ENCODE measurements at regions not wholly inside any gene's neighbourhood (a gene's known extent, or its start where the extent isn't known, plus 50 kb on each side); places are given as distances from the start of the nearest gene placed in this dataset.

GRCh38 chr12:130216031-130216430 lies 53.8 kb downstream of the FZD10 start:
- no peak for DNase-seq (ENCODE audit: low read depth)

- no peak for DNase-seq (ENCODE audit: low read depth)
Observed at GRCh38 chr12:130218682-130219081, 56.4 kb downstream of the FZD10 start.

DNA sequence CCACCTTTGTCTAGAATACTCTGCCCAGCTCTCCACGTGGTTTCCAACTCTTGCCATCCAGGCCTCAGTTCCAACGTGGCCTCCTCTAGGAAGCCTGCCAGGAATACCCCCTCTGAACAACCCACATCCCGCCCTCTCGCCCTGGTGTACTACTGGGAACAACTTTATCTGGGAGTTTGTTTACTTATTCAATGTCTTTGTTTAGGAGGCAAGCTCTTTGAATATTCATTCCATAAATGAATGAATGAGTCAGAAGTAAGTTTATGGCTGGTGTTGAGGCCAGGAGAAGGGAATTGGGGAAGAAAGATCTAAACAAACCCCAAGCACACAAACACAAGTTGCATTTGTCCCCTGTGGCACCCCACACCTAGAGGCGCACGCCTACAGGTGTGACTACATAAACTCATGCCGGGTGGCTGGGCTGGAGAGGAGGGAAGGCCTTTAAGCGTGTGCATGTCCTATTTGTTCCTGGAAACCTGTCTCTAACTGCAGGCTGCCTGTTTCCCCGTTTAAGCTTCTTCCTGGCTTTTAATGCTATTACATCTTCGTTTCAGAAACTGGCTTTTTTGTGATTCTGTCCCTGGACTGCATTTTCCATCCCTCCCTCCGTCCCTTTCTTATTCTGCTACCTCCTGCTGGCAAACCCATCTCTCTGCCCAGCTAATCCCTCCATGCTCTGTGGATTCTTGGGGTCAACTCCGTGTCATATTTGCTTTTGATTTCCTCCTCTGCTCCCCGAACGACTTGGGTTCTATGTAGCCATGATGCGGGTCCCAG lies 57.9 kb downstream of the FZD10 start:
- no peak for DNase-seq (ENCODE audit: low read depth)

DNA sequence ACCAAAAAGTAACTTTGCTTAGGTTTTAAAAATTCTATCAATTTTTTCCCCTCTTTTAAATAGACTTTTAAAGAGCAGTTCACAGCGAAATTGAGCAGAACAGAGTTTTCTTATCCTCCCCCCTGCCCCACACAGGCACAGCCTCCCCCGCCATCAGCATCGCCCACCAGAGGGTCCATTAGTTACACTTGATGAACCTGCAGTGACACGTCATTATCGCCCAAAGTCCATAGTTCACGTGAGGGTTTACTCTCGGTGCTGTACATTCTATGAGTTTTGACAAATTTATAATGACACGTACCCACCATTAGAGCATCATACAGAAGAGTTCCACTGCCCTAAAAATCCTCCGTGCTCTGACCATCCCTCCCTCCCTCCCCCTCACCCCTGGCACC lies 58.4 kb downstream of the FZD10 start:
- DNase-seq (ENCODE audit: low read depth) = no peak

- DNase-seq (ENCODE audit: low read depth) = no peak
Observed at GRCh38 chr12:130222519-130223218, 60.4 kb downstream of the FZD10 start.

DNA sequence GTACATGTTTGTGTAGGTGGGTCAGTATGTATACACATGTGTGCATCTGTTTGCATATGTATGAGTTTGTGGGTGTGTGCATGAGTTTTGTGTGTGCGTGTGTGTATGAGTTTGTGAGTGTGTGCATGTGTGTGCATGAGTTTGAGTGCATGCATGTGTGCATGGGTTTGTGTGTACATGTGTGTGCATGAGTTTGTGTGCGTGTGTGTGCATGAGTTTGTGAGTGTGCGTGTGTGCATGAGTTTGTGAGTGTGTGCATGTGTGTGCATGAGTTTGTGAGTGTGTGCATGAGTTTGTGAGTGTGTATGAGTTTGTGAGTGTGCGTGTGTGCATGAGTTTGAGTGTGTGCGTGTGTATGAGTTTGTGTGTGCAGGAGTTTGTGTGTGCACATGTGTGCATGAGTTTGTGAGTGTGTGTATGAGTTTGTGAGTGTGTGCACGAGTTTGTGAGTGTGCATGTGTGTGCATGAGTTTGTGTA lies 61.5 kb downstream of the FZD10 start:
- DNase-seq (ENCODE audit: low read depth) = no peak

DNA sequence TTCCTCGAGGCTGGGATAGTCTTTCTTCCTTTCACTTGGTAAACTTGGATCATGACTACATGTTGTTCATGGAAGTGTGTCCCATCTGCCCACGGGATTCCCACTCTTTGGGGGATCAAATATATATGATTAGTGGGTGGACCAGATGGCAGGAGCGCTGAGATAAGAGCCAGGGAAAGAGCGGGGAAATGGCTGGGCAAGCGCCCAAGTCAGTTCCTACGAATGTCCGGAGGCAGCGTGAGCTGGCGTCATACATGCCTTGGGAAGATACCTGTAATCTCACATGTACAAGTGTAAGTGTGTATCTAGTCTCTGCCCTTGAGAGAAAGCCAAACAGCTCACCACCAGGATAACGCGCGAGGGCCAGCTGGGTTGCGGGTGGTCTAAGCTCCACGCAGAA lies 62.3 kb downstream of the FZD10 start:
- no peak for DNase-seq (ENCODE audit: low read depth)

- DNase-seq (ENCODE audit: low read depth) = no peak
Observed at GRCh38 chr12:130225347-130225746, 63.1 kb downstream of the FZD10 start.

GRCh38 chr12:130226126-130226525 lies 63.9 kb downstream of the FZD10 start:
- DNase-seq (ENCODE audit: low read depth) = no peak

DNA sequence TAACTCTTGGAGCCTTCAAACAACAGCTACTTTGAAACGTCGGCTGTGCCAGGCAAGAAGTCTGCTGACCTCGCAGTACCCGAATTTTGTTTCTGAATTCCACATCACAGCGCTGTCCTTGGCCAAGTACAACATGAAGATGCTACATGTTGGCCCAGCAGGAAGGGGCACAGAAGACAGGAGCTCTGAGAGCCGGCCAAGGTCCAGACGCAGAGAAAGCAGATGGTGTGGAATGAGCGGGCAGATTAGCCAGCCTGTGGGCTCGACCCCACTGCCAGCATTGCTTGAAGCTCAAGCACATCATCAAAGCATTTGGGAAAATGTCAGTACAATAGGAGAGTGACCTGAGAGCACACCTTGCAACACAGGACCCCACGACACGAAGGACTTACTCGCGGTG lies 64.5 kb downstream of the FZD10 start:
- no peak for DNase-seq (ENCODE audit: low read depth)

DNA sequence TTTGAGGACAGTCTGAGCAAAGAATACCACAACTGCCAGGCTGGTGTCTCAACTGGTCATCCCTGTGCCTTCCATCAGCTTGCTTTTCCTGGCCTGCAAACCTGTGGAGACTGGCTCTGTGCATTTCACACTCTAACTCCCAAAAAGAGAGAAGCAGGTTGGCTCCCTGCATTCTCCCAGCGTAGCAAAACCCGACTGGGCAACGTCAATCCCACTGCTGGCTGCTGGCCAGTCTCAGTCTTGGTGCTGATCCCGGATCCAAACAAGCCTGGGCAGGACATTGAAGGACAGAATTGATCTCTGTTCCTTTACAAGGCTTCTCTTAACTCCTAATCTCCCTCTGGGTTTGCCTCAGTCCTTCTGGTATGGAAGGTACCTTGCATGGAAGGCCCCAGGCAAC lies 65.4 kb downstream of the FZD10 start:
- DNase-seq (ENCODE audit: low read depth) = no peak

- DNase-seq (ENCODE audit: low read depth) = no peak
Observed at GRCh38 chr12:130236446-130236845, 74.2 kb downstream of the FZD10 start.

GRCh38 chr12:130240831-130241590 lies 78.7 kb downstream of the FZD10 start:
- DNase-seq (ENCODE audit: low read depth) = no peak

DNA sequence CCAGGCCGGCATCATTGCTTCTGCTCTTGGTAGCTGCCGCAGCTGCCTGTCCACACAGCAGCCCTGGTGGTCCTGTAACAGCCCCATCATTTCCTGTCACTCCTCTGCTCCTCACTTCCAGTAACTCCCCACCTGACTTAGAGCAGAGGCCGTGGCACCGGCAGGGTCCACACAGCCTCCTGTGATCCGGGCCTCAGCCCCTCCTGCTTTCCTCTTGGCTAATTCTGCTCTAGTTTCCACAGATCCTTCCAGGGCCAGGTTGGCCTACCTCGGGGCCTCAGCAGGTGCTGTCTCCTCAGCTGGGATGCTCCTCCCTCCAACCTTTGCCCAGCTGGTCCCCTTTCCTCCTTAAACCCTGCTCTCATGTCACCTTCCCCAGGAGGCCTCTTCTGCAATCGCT lies 80.2 kb downstream of the FZD10 start:
- DNase-seq (ENCODE audit: low read depth) = no peak

DNA sequence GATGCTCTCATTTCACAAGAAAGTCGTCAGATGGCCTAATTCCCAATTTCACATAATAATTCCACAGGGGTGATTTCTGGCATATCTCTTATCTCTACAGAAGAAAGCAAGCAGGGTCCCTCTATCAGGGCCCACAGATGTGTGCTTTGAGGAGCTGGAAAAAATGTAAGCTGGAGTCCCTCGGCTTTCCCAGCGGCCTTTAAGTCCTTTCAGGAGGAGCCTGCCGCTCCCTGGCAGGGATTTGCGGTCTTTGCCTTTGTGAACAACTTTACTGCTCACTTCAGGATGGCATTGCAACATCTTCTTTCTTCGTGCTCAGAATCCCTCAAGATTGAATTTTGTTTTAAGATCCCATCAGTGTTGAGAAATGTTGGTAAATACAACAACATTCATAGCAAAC lies 83.0 kb downstream of the FZD10 start:
- no peak for DNase-seq (ENCODE audit: low read depth)

- no peak for DNase-seq (ENCODE audit: low read depth)
Observed at GRCh38 chr12:130246560-130246959, 84.3 kb downstream of the FZD10 start.

DNA sequence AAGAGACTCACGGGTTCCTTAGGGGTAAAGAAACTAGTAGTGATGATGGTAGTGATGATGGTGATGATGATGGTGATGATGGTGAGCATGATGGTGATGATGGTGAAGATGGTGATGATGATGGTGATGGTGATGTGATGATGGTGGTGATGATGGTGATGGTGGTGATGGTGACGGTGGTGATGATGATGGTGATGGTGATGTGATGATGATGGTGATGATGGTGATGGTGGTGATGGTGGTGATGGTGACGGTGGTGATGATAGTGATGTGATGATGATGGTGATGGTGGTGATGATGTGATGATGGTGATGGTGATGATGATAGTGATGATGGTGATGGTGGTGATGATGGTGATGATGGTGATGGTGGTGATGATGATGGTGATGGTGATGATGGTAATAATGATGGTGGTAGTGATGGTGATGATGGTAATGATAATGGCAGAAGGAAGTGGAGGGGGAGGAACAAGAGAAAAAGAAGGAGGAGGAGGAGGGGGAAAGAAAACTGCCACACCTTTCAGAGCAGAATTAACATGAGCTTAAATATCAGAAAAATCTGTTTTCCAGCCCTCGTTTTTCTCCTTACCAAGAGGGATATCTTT lies 85.5 kb downstream of the FZD10 start:
- DNase-seq (ENCODE audit: low read depth) = no peak

DNA sequence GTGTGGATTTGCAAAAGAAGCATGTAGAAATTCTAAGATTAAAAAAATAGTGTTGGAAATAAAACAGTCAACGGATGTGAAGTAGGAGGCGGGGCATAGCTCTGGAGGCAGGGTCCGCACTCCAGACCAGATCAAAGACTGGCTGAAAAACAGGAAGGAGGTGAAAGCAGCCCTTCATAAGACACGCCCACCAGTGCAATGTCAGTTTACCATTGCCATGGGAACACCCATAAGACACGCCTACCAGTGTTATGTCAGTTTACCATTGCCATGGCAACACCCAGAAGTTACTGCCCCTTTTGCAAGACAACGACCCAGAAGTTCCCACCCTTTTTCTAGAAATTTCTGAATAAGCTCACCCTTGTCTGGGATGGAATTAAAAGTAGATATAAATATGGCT lies 87.1 kb downstream of the FZD10 start:
- no peak for DNase-seq (ENCODE audit: low read depth)

GRCh38 chr12:130251236-130251780 lies 86.4 kb upstream of the PIWIL1 start:
- DNase-seq (ENCODE audit: low read depth) = no peak

- DNase-seq (ENCODE audit: low read depth) = no peak
Observed at GRCh38 chr12:130253866-130254265, 83.8 kb upstream of the PIWIL1 start.

DNA sequence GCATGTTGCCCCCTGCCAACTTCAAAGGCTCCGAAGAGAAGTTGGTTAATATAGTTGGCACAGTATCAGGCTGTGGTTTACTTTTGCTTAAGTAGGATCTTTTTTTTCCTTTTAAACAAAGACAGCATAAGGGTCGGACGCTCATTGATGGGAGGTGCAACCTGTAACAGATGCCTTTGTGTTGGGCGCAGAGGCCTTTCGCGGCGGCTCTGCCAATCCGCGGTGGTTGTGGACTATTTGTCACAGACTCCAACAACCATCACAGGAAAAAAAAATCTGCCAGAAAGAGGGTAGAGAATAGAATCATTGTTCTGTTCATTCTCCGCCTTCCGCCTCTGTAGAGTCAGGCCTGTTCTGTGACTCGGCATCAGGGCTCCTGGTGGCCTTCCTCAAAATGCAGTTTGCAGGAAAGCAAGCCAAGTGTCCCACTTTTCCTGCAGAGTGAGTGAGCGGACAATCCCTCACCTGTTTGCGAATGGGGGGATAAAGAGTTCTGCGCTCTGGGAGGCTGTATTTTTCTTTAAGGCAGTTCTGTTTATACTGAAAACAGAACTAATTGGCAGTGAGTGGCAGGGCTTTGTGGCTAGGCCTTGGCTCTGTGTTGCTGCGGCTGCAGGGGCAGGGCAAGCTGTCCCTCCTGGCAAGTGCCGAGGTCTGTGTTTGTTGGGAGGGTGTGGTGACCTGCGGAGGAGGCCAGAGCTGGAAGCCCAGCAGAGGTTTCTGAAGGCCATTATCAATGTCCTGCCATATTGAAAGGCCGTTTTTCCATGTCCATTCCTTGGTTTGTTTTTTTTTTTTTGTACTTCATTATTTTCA lies 83.0 kb upstream of the PIWIL1 start:
- DNase-seq (ENCODE audit: low read depth) = no peak

Measured in stimulated activated CD4-positive, alpha-beta T cell treated with anti-CD3 and anti-CD28 coated beads, Interleukin-2, amount 100 ng/mL, for 4 hours (primary cell).